Endodermal cell (in vitro differentiated cells): ENCODE measurements at regions not wholly inside any gene's neighbourhood (a gene's known extent, or its start where the extent isn't known, plus 50 kb on each side); places are given as distances from the start of the nearest gene placed in this dataset.

Source experiments
- DNase-seq: peaks from one replicate; pipeline ENCODE4 v3.0.0-alpha.2; 2017
- H3K27ac ChIP-seq: 2 replicates; pipeline ENCODE4 v1.5.1; 2013; ENCODE audit warnings: mild to moderate bottlenecking, low read depth, low read length, moderate library complexity
- H3K27me3 ChIP-seq: 2 replicates; pipeline ENCODE4 v1.6.1; 2013; ENCODE audit warnings: mild to moderate bottlenecking, low read length, moderate library complexity; ENCODE audit not compliant: insufficient read depth, control insufficient read depth, poor library complexity, severe bottlenecking
- H3K36me3 ChIP-seq: 2 replicates; pipeline ENCODE4 v1.7.0; 2013; ENCODE audit warnings: mild to moderate bottlenecking, low read length, moderate library complexity; ENCODE audit not compliant: control insufficient read depth, insufficient read depth
- H3K4me1 ChIP-seq: one replicate; pipeline ENCODE4 v1.7.0; 2013; ENCODE audit warnings: low read length; ENCODE audit not compliant: control insufficient read depth, insufficient read depth
- H3K4me3 ChIP-seq: 2 replicates; pipeline ENCODE4 v1.5.1; 2013; ENCODE audit warnings: mild to moderate bottlenecking, low read length, moderate library complexity
- H3K9ac ChIP-seq: 2 replicates; pipeline ENCODE4 v1.6.1; 2013; ENCODE audit warnings: mild to moderate bottlenecking, low read length, moderate library complexity; ENCODE audit not compliant: poor library complexity, severe bottlenecking; ENCODE audit errors: extremely low read depth
- H3K9me3 ChIP-seq: 2 replicates; pipeline ENCODE4 v1.6.1; 2013; ENCODE audit warnings: mild to moderate bottlenecking, low read length, moderate library complexity; ENCODE audit not compliant: control insufficient read depth
- H3K27ac Mint-ChIP-seq: 2 replicates; pipeline ENCODE4 v1.8.0; 2020; ENCODE audit warnings: mixed read lengths
- H3K27me3 Mint-ChIP-seq: 2 replicates; pipeline ENCODE4 v1.8.0; 2021; ENCODE audit warnings: mild to moderate bottlenecking, mixed read lengths; ENCODE audit not compliant: insufficient read depth
- H3K36me3 Mint-ChIP-seq: 2 replicates; pipeline ENCODE4 v1.8.0; 2020; ENCODE audit warnings: low read depth, mixed read lengths
- H3K4me1 Mint-ChIP-seq: 2 replicates; pipeline ENCODE4 v1.8.0; 2020; ENCODE audit warnings: mixed read lengths
- H3K4me3 Mint-ChIP-seq: 2 replicates; pipeline ENCODE4 v1.8.0; 2020; ENCODE audit warnings: mild to moderate bottlenecking, moderate library complexity, mixed read lengths
- H3K9me3 Mint-ChIP-seq: 2 replicates; pipeline ENCODE4 v1.8.0; 2020; ENCODE audit warnings: mild to moderate bottlenecking, mixed read lengths
- WGBS, 2 experiments: methylation state at CpG; one replicate each; pipeline versions ENCODE4 v1.1.5 to v1.1.7; 2013; ENCODE audit warnings: missing lambda C conversion rate in 2 of 2, mixed read lengths in 1 of 2; ENCODE audit not compliant: insufficient coverage in 1 of 2, insufficient read length in 1 of 2; 5-methylcytosine and 5-hydroxymethylcytosine counted together
- TF ChIP-seq, protein P1 (sequence below): fragments of 200-600 bp; sonication (generic); conservative IDR thresholded peaks from 2 replicates; pipeline ENCODE4 v1.5.0; 2021; ENCODE audit warnings: antibody characterized with exemption, mild to moderate bottlenecking

DNA sequence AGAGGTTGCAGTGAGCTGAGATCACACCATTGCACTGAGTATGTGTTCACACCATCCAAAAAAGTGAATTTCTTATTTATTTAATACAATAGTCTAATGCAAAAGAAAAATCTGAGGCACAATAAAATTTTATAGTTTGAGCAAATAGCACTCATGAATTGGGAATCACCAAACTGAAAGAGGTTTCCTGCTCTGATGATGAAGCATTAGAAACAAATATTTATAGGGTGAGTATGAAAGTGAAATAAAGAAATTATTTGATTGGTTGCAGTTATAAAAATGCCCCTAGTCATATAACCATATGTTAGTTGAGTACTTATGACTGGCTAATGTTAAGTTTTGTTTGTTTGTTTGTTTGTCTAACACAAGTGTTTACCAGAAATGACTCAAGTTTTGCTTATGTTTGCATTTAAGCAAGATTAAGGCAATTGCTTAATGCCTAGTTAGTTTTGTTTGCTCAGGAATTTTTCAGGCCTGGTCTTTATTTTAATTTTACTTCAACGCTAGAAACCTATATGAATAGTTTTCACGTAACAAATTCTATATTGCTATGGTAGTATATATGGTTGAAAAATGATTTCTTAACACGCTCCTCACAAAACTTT is 151.5 kb upstream of the FAM83B start:
- Histone ChIP-seq H3K9ac (no peak overlapping the region), H3K27me3 (no peaks in the 10 kb centered on the region), H3K9me3 (no peaks in the 10 kb centered on the region), H3K4me1 (no peaks in the 10 kb centered on the region), H3K36me3 (no peaks in the 10 kb centered on the region), H3K27ac (no peak overlapping the region), H3K4me3 (no peak overlapping the region)
- Mint-ChIP-seq H3K27me3 (peaks cover 26% of the 10 kb centered on the region), H3K36me3 (no peaks in the 10 kb centered on the region), H3K27ac (no peak overlapping the region), H3K9me3 (no peaks in the 10 kb centered on the region), H3K4me1 (peaks cover 9% of the 10 kb centered on the region), H3K4me3 (no peak overlapping the region)
- TF ChIP-seq, protein P1, sequence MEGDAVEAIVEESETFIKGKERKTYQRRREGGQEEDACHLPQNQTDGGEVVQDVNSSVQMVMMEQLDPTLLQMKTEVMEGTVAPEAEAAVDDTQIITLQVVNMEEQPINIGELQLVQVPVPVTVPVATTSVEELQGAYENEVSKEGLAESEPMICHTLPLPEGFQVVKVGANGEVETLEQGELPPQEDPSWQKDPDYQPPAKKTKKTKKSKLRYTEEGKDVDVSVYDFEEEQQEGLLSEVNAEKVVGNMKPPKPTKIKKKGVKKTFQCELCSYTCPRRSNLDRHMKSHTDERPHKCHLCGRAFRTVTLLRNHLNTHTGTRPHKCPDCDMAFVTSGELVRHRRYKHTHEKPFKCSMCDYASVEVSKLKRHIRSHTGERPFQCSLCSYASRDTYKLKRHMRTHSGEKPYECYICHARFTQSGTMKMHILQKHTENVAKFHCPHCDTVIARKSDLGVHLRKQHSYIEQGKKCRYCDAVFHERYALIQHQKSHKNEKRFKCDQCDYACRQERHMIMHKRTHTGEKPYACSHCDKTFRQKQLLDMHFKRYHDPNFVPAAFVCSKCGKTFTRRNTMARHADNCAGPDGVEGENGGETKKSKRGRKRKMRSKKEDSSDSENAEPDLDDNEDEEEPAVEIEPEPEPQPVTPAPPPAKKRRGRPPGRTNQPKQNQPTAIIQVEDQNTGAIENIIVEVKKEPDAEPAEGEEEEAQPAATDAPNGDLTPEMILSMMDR, result no peak
- WGBS, 2 experiments, result 93% methylated on average over 1 of the region's 3 CpGs; no CpG with 5 or more reads in 1 of the 2 experiments
- DNase-seq, result no peak

DNA sequence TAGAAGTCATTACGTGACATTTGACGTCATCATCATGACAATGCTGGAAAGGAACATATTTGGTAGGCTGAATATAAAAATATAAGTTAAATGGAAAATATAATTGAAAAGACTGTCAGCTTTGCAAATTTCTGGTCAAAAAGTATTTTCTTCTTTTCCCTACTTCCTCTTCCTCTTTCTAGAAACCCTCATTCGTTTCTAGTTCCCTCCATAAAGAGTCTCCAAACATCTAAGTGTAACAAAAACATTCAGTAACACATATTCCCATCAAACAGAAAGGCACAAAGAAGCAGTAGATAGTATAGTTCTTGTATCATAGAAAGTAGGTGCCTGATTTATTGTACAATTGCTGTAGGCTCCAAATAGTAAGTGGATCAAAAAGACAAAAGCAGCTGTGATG is 150.8 kb upstream of the FAM83B start:
- H3K4me1 Mint-ChIP-seq, result peaks cover 1% of the 10 kb centered on the region
- peaks cover 18% of the 10 kb centered on the region for H3K27me3 Mint-ChIP-seq
- H3K27me3 ChIP-seq, result no peaks in the 10 kb centered on the region
- H3K4me3 ChIP-seq, result no peak overlapping the region
- no peaks in the 10 kb centered on the region for H3K36me3 ChIP-seq
- no peaks in the 10 kb centered on the region for H3K9me3 ChIP-seq
- TF ChIP-seq, protein P1, result no peak
- no peaks in the 10 kb centered on the region for H3K4me1 ChIP-seq
- 96 to 100% methylated on average over 2 to 3 of the region's 3 CpGs for whole genome bisulfite sequencing, 2 experiments
- no peaks in the 10 kb centered on the region for H3K9me3 Mint-ChIP-seq
- H3K4me3 Mint-ChIP-seq, result no peak overlapping the region
- H3K36me3 Mint-ChIP-seq, result no peaks in the 10 kb centered on the region
- DNase-seq, result no peak
- H3K9ac ChIP-seq, result no peak overlapping the region
- no peak overlapping the region for H3K27ac ChIP-seq
- H3K27ac Mint-ChIP-seq, result no peak overlapping the region

DNA sequence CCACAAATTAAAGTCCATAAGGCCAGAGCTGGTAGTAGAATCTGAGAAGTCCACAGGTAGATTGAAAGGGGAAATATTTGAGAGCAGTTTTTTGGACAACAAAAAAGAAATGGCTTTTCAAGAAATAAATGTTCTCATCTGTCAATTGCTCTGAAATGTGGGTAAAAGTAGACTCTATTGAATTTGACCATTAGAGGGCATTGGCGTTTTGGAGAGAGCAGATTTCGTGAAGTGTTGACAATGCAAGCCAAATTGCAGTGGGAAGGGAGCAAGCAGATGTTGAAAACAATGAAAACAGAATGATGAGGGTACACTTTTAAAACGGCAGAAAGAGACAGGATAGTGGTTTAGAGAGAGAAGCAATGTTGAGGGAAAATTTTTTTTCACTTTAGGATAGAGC is 149.1 kb upstream of the FAM83B start:
- Mint-ChIP-seq H3K4me1 (no peaks in the 10 kb centered on the region), H3K27me3 (peaks cover 8% of the 10 kb centered on the region), H3K36me3 (no peaks in the 10 kb centered on the region), H3K9me3 (no peaks in the 10 kb centered on the region), H3K4me3 (no peak overlapping the region), H3K27ac (no peak overlapping the region)
- WGBS, 2 experiments, result 32 to 38% methylated on average over 3 of the region's 3 CpGs
- no peaks in the 10 kb centered on the region for H3K4me1 ChIP-seq
- H3K27ac ChIP-seq, result no peak overlapping the region
- no peak for DNase-seq
- H3K27me3 ChIP-seq, result no peaks in the 10 kb centered on the region
- no peak overlapping the region for H3K4me3 ChIP-seq
- no peaks in the 10 kb centered on the region for H3K36me3 ChIP-seq
- TF ChIP-seq, protein P1, result peak; percentile 60
- no peak overlapping the region for H3K9ac ChIP-seq
- no peaks in the 10 kb centered on the region for H3K9me3 ChIP-seq
